ENCODE measurements at regions not wholly inside any gene's neighbourhood (a gene's known extent, or its start where the extent isn't known, plus 50 kb on each side); places are given as distances from the start of the nearest gene placed in this dataset.

DNA sequence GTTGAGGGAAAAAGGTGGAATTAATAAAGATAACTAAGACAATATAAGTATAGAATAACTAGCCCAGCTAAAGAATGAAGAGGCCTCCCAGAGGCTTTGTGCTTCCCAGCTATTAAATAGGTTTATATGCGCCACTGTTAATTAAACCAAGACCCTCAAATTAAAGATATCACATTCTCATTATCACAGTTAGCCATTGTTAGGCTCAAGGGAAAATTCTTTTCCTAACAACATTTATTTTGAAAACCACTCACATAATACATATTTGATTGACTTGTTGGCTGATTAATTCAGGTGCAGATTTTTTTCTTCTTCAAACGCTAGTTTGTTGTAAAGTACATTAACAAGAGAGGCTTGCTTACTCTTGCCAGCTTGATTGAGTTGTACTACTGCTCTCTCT, 216.8 kb upstream of the TRAM1L1 start:
- H3K27ac ChIP-seq (ENCODE audit: low read length), result no peak overlapping the region
- no peak overlapping the region for H3K4me3 ChIP-seq (ENCODE audit: low read length)
- no peaks in the 10 kb centered on the region for H3K36me3 ChIP-seq (ENCODE audit: insufficient read depth, low read length)
- no peaks in the 10 kb centered on the region for H4K20me1 ChIP-seq (ENCODE audit: insufficient read depth)
- H2AFZ ChIP-seq (ENCODE audit: low read depth, low read length), result no peak overlapping the region
- H3K9me2 ChIP-seq (ENCODE audit: insufficient read depth, low read length), result no peaks in the 10 kb centered on the region
- TF ChIP-seq, protein P1, sequence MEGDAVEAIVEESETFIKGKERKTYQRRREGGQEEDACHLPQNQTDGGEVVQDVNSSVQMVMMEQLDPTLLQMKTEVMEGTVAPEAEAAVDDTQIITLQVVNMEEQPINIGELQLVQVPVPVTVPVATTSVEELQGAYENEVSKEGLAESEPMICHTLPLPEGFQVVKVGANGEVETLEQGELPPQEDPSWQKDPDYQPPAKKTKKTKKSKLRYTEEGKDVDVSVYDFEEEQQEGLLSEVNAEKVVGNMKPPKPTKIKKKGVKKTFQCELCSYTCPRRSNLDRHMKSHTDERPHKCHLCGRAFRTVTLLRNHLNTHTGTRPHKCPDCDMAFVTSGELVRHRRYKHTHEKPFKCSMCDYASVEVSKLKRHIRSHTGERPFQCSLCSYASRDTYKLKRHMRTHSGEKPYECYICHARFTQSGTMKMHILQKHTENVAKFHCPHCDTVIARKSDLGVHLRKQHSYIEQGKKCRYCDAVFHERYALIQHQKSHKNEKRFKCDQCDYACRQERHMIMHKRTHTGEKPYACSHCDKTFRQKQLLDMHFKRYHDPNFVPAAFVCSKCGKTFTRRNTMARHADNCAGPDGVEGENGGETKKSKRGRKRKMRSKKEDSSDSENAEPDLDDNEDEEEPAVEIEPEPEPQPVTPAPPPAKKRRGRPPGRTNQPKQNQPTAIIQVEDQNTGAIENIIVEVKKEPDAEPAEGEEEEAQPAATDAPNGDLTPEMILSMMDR (IDR thresholded peaks at IDR 0.05; ENCODE audit: poor library complexity, severe bottlenecking), result no peak
- TF ChIP-seq SMC3 (conservative IDR thresholded peaks at IDR 0.05; ENCODE audit: poor library complexity) (no peak), MXI1 (conservative IDR thresholded peaks at IDR 0.05; ENCODE audit: poor library complexity, severe bottlenecking) (no peak), TAF1 (IDR thresholded peaks at IDR 0.05; ENCODE audit: low read depth) (no peak), POLR2AphosphoS5 (IDR thresholded peaks at IDR 0.05) (no peak), REST (IDR thresholded peaks at IDR 0.05; ENCODE audit: borderline replicate concordance) (no peak), EZH2 (IDR thresholded peaks at IDR 0.05; ENCODE audit: borderline replicate concordance, insufficient read depth, low read length, poor library complexity, severe bottlenecking) (no peak), EP300 (conservative IDR thresholded peaks at IDR 0.05; ENCODE audit: poor library complexity, severe bottlenecking) (no peak), RAD21 (conservative IDR thresholded peaks at IDR 0.05) (no peak)
- H3K27me3 ChIP-seq (ENCODE audit: insufficient read depth, low read depth, low read length), result no peaks in the 10 kb centered on the region
- no peaks in the 10 kb centered on the region for H3K9me3 ChIP-seq (ENCODE audit: low read length)
- H3K4me2 ChIP-seq (ENCODE audit: low read length), result no peak overlapping the region
- peaks cover 4% of the 10 kb centered on the region for H3F3A ChIP-seq (ENCODE audit: insufficient read depth, low read length, poor library complexity, severe bottlenecking)
- H3K9ac ChIP-seq (ENCODE audit: low read length), result no peak overlapping the region
- no peaks in the 10 kb centered on the region for H3K79me2 ChIP-seq (replicated peaks; ENCODE audit: insufficient read depth, low read length)

DNA sequence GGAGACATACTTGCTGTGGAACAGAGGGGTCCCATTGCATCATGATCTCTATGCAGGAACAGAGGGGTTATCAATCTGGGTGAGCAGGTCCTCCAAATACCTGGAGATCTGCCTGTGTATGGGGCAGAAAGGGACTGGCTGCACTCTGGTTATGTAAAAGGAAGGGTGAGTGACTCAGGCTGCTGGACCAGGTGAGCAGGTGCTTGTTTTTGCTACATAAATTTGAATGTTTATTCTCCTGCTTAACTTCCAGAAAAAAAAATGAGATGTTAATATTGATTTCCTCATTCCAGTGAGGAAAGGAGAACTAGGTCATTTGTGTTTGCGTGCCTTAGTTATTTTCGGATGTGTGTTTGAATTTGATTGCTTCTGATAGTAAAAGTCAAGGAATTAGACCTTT, 225.8 kb upstream of the TRAM1L1 start:
- no peaks in the 10 kb centered on the region for H3K9me2 ChIP-seq (ENCODE audit: insufficient read depth, low read length)
- H3K9me3 ChIP-seq (ENCODE audit: low read length), result no peaks in the 10 kb centered on the region
- H3K36me3 ChIP-seq (ENCODE audit: insufficient read depth, low read length), result no peaks in the 10 kb centered on the region
- H3K79me2 ChIP-seq (replicated peaks; ENCODE audit: insufficient read depth, low read length), result no peaks in the 10 kb centered on the region
- no peak overlapping the region for H3K27ac ChIP-seq (ENCODE audit: low read length)
- H3K4me2 ChIP-seq (ENCODE audit: low read length), result peak overlapping the region; percentile 16
- H3K9ac ChIP-seq (ENCODE audit: low read length), result no peak overlapping the region
- no peaks in the 10 kb centered on the region for H3K27me3 ChIP-seq (ENCODE audit: insufficient read depth, low read depth, low read length)
- H2AFZ ChIP-seq (ENCODE audit: low read depth, low read length), result no peak overlapping the region
- no peak overlapping the region for H3K4me3 ChIP-seq (ENCODE audit: low read length)
- no peaks in the 10 kb centered on the region for H4K20me1 ChIP-seq (ENCODE audit: insufficient read depth)
- TF ChIP-seq TAF1 (IDR thresholded peaks at IDR 0.05; ENCODE audit: low read depth), result no peak
- no peak for TF ChIP-seq MXI1 (conservative IDR thresholded peaks at IDR 0.05; ENCODE audit: poor library complexity, severe bottlenecking)
- TF ChIP-seq REST (IDR thresholded peaks at IDR 0.05; ENCODE audit: borderline replicate concordance), result no peak
- no peaks in the 10 kb centered on the region for H3F3A ChIP-seq (ENCODE audit: insufficient read depth, low read length, poor library complexity, severe bottlenecking)
